GM21515 (cell line): ENCODE measurements at regions not wholly inside any gene's neighbourhood (a gene's known extent, or its start where the extent isn't known, plus 50 kb on each side); places are given as distances from the start of the nearest gene placed in this dataset.
"Not testable (repeated sequence)": the region's sequence is repeated elsewhere in the genome, so short reads cannot be mapped to it uniquely, and the experiment has no call there.

Source experiments
- ATAC-seq: cut with Tn5 transposase; IDR thresholded peaks from one replicate; pipeline ENCODE4 v1.9.1; 2021; ENCODE audit not compliant: unreplicated experiment

- not testable (repeated sequence) for ATAC-seq
Observed at GRCh38 chr21:6554377-6554864, 3967.0 kb upstream of the TPTE start.

GRCh38 chr21:6556516-6556915 lies 3964.9 kb upstream of the TPTE start:
- not testable (repeated sequence) for ATAC-seq

- ATAC-seq: not testable (repeated sequence)
Observed at GRCh38 chr21:6557415-6557814, 3964.0 kb upstream of the TPTE start.

GRCh38 chr21:6561168-6561567 lies 3960.2 kb upstream of the TPTE start:
- ATAC-seq: not testable (repeated sequence)

- ATAC-seq: not testable (repeated sequence)
Observed at GRCh38 chr21:6561578-6561977, 3959.8 kb upstream of the TPTE start.

GRCh38 chr21:6564543-6565166 lies 3956.7 kb upstream of the TPTE start:
- ATAC-seq: not testable (repeated sequence)

GRCh38 chr21:6565190-6566094 lies 3955.9 kb upstream of the TPTE start:
- ATAC-seq: not testable (repeated sequence)

GRCh38 chr21:6567542-6567941 lies 3953.8 kb upstream of the TPTE start:
- ATAC-seq: not testable (repeated sequence)

GRCh38 chr21:6569152-6569551 lies 3952.2 kb upstream of the TPTE start:
- not testable (repeated sequence) for ATAC-seq

GRCh38 chr21:6569587-6570392 lies 3951.6 kb upstream of the TPTE start:
- ATAC-seq: not testable (repeated sequence)

GRCh38 chr21:6570700-6571368 lies 3950.5 kb upstream of the TPTE start:
- not testable (repeated sequence) for ATAC-seq

GRCh38 chr21:6573576-6573975 lies 3947.8 kb upstream of the TPTE start:
- not testable (repeated sequence) for ATAC-seq

- ATAC-seq: not testable (repeated sequence)
Observed at GRCh38 chr21:6579801-6580200, 3941.6 kb upstream of the TPTE start.
